ENCODE measurements at regions not wholly inside any gene's neighbourhood (a gene's known extent, or its start where the extent isn't known, plus 50 kb on each side); places are given as distances from the start of the nearest gene placed in this dataset.

GRCh38 chr18:45357686-45358470 lies 257.4 kb upstream of the SLC14A2 start:
- in situ Hi-C loops (cut with HindIII; ENCODE audit: low pct_unique_long_range_greater_than_20kb, low sequenced_read_pairs) (no loop called here), intact Hi-C loops (cut with micrococcal nuclease; ENCODE audit: unreplicated experiment) (no loop called here)
- TF ChIP-seq POLR2AphosphoS5 (IDR thresholded peaks at IDR 0.05; ENCODE audit: low read depth, low read length) (no peak), SIN3A (IDR thresholded peaks at IDR 0.05; ENCODE audit: borderline replicate concordance, insufficient read depth, low read depth, low read length) (no peak), CTCF (IDR thresholded peaks at IDR 0.05) (no peak), REST (IDR thresholded peaks at IDR 0.05; ENCODE audit: insufficient read depth in 1 of 2, low read depth in 2 of 2, low read length in 1 of 2) (no peak), TCF7L2 (IDR thresholded peaks at IDR 0.05; ENCODE audit: low read depth, low read length) (no peak)
- Histone ChIP-seq H3K4me1 (ENCODE audit: control insufficient read depth, insufficient read depth, low read length) (no peaks in the 10 kb centered on the region), H3K27ac (ENCODE audit: low read length) (no peak overlapping the region), H3K36me3 (ENCODE audit: control insufficient read depth, insufficient read depth, low read length) (no peaks in the 10 kb centered on the region), H3K4me3 (ENCODE audit: low read depth in 2 of 2, low read length in 2 of 2) (no peak overlapping the region), H3K9me3 (ENCODE audit: control insufficient read depth, insufficient read depth, low read depth, low read length) (no peaks in the 10 kb centered on the region), H3K27me3 (ENCODE audit: control insufficient read depth, insufficient read depth, low read length) (no peaks in the 10 kb centered on the region)
- ATAC-seq = no peak
- no TSS peak for BruUV-seq (replicated peaks)
- POLR2A ChIA-PET = no interaction called here
- CTCF ChIA-PET = no interaction called here
- DNase-seq (ENCODE audit: low read depth, low spot score) = no peak

GRCh38 chr18:45359275-45360009 lies 255.8 kb upstream of the SLC14A2 start:
- Histone ChIP-seq H3K4me1 (ENCODE audit: control insufficient read depth, insufficient read depth, low read length) (no peaks in the 10 kb centered on the region), H3K4me3 (ENCODE audit: low read depth in 2 of 2, low read length in 2 of 2) (no peak overlapping the region), H3K36me3 (ENCODE audit: control insufficient read depth, insufficient read depth, low read length) (no peaks in the 10 kb centered on the region), H3K27ac (ENCODE audit: low read length) (no peak overlapping the region), H3K27me3 (ENCODE audit: control insufficient read depth, insufficient read depth, low read length) (no peaks in the 10 kb centered on the region), H3K9me3 (ENCODE audit: control insufficient read depth, insufficient read depth, low read depth, low read length) (no peaks in the 10 kb centered on the region)
- ChIA-PET CTCF (no interaction called here), POLR2A (no interaction called here)
- intact Hi-C loops (cut with micrococcal nuclease; ENCODE audit: unreplicated experiment) (no loop called here), in situ Hi-C loops (cut with HindIII; ENCODE audit: low pct_unique_long_range_greater_than_20kb, low sequenced_read_pairs) (no loop called here)
- TF ChIP-seq TCF7L2 (IDR thresholded peaks at IDR 0.05; ENCODE audit: low read depth, low read length) (no peak), POLR2AphosphoS5 (IDR thresholded peaks at IDR 0.05; ENCODE audit: low read depth, low read length) (no peak), CTCF (IDR thresholded peaks at IDR 0.05) (no peak), SIN3A (IDR thresholded peaks at IDR 0.05; ENCODE audit: borderline replicate concordance, insufficient read depth, low read depth, low read length) (no peak), REST (IDR thresholded peaks at IDR 0.05; ENCODE audit: insufficient read depth in 1 of 2, low read depth in 2 of 2, low read length in 1 of 2) (no peak)
- no peak for DNase-seq (ENCODE audit: low read depth, low spot score)
- ATAC-seq = no peak
- BruUV-seq (replicated peaks) = no TSS peak

Measured in Panc1 (cell line).